Ishikawa (cell line): ENCODE measurements at regions not wholly inside any gene's neighbourhood (a gene's known extent, or its start where the extent isn't known, plus 50 kb on each side); places are given as distances from the start of the nearest gene placed in this dataset.

Source experiments
- CEBPB ChIP-seq: IDR thresholded peaks from 2 replicates; pipeline ENCODE4 v1.6.1; 2012
- CREB1 ChIP-seq: IDR thresholded peaks from 2 replicates; pipeline ENCODE4 v1.6.1; 2012; ENCODE audit warnings: low read depth
- EGR1 ChIP-seq: IDR thresholded peaks from 2 replicates; pipeline ENCODE4 v1.6.1; 2012
- EP300 ChIP-seq: IDR thresholded peaks from 2 replicates; pipeline ENCODE4 v1.6.1; 2012; ENCODE audit warnings: borderline replicate concordance
- FOXM1 ChIP-seq: IDR thresholded peaks from 2 replicates; pipeline ENCODE4 v1.6.1; 2012; ENCODE audit warnings: low read depth, borderline replicate concordance
- MAX ChIP-seq: IDR thresholded peaks from 2 replicates; pipeline ENCODE4 v1.6.1; 2012
- NFIC ChIP-seq: IDR thresholded peaks from 2 replicates; pipeline ENCODE4 v1.6.1; 2012
- RAD21 ChIP-seq: IDR thresholded peaks from 2 replicates; pipeline ENCODE4 v1.6.1; 2012; ENCODE audit warnings: low read depth
- REST ChIP-seq: IDR thresholded peaks from 2 replicates; pipeline ENCODE4 v1.6.1; 2012; ENCODE audit warnings: low read depth, mild to moderate bottlenecking
- TAF1 ChIP-seq: IDR thresholded peaks from 2 replicates; pipeline ENCODE4 v1.6.1; 2012; ENCODE audit warnings: low read depth, mild to moderate bottlenecking
- TCF12 ChIP-seq: IDR thresholded peaks from 2 replicates; pipeline ENCODE4 v1.6.1; 2012; ENCODE audit warnings: low read depth
- TEAD4 ChIP-seq: IDR thresholded peaks from 2 replicates; pipeline ENCODE4 v1.6.1; 2012
- USF1 ChIP-seq: IDR thresholded peaks from 2 replicates; pipeline ENCODE4 v1.6.1; 2012
- YY1 ChIP-seq: IDR thresholded peaks from 2 replicates; pipeline ENCODE4 v1.6.1; 2012; ENCODE audit warnings: low read depth
- ZBTB7A ChIP-seq: IDR thresholded peaks from 2 replicates; pipeline ENCODE4 v1.6.1; 2012; ENCODE audit warnings: low read depth

GRCh38 chr20:60294632-60295031 lies 336.4 kb downstream of the CDH26 start:
- TF ChIP-seq EP300 (no peak), NFIC (no peak), RAD21 (no peak), REST (no peak), FOXM1 (no peak), TEAD4 (no peak), ZBTB7A (no peak), TCF12 (no peak), EGR1 (no peak), USF1 (no peak), YY1 (no peak), CEBPB (no peak), CREB1 (no peak), TAF1 (no peak), MAX (no peak)

GRCh38 chr20:60295214-60295613 lies 337.0 kb downstream of the CDH26 start:
- TF ChIP-seq ZBTB7A (no peak), RAD21 (no peak), EGR1 (no peak), TEAD4 (no peak), TAF1 (no peak), NFIC (no peak)

GRCh38 chr20:60297649-60298048 lies 339.4 kb downstream of the CDH26 start:
- no peak for TF ChIP-seq EP300

GRCh38 chr20:60298647-60299046 lies 340.4 kb downstream of the CDH26 start:
- no peak for TF ChIP-seq EGR1
- TF ChIP-seq YY1 = no peak
- no peak for TF ChIP-seq NFIC
- TF ChIP-seq FOXM1 = no peak
- TF ChIP-seq MAX = no peak
- TF ChIP-seq REST = no peak
- TF ChIP-seq ZBTB7A = no peak

GRCh38 chr20:60299951-60300350 lies 341.7 kb downstream of the CDH26 start:
- TF ChIP-seq TEAD4 = no peak
- TF ChIP-seq RAD21 = no peak
- no peak for TF ChIP-seq CEBPB
- no peak for TF ChIP-seq NFIC
- TF ChIP-seq EP300 = no peak
- no peak for TF ChIP-seq REST
- no peak for TF ChIP-seq YY1
- TF ChIP-seq TCF12 = no peak
- TF ChIP-seq CREB1 = no peak
- TF ChIP-seq FOXM1 = no peak
- no peak for TF ChIP-seq USF1
- no peak for TF ChIP-seq TAF1
- no peak for TF ChIP-seq EGR1
- TF ChIP-seq MAX = no peak
- TF ChIP-seq ZBTB7A = no peak
